HG03060 (cell line): ENCODE measurements at regions not wholly inside any gene's neighbourhood (a gene's known extent, or its start where the extent isn't known, plus 50 kb on each side); places are given as distances from the start of the nearest gene placed in this dataset.

ENCODE experiments used
- ATAC-seq: cut with Tn5 transposase; IDR thresholded peaks from one replicate; pipeline ENCODE4 v1.9.1; 2021; ENCODE audit warnings: low read depth, moderate number of reproducible peaks; ENCODE audit not compliant: unreplicated experiment

DNA sequence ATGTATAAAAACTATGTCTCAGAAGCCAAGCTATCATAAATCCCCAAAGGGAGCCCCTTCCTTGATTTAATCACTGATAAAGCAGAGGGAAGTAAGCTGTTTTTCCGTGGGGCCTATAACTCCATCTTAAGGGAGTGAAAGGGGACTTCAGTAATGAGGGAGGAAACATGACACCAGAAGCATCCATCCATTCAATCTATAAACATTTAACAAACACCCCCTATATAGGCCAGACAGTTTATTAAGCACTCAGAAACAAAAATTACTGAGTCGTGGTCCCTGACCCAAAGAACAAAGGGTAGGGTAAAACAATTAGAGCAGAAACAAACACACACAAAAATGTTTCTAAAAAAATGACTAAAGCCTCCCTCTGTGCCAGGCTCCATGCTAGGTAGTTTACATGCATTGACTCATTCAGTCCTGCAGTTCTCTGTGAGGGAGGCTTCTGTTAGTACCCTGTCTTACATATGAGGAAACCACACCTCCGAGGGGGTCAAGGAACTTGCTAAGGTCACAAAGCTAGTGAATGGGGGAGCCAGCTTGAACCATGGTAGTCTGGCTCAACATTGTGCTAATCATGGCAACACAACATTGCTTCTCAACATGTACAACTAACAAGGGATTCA is 472.1 kb downstream of the CDH2 start:
- ATAC-seq, result no peak

DNA sequence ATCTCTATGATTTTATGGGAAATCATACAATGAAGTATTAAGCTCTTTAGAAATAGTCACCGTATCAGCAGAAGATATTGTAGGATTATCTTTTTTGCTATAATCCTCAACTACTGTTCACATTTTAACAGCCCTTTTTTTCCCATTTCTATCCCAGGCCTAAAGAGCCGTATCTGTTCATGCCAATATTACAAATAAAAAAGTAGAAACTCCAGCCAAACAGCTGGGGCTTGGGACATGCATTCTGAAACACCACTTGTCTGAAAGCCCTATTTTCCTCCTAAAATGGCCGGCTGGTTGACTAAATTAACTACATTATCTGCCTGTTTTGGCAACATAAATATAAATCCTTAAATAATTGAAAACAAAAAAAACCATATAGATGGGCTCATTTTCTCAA is 477.8 kb downstream of the CDH2 start:
- ATAC-seq, result no peak

DNA sequence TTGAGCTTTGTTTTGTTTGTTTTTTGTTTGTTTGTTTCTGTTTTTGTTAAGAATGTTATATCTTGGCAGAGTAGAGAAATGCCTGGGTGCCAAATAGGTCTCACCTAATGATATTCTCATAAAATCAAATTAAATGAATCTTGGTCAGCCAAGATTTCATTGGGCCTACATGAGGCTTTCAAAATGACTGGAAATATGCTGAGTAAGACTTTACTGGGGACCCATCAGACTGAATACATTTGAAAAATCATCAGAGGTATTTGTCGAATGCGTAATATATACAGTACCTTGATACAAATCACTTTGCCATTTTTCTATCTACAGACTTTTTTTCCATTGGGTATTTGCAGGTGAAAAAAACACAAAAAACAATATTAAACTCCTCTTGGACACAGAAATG is 480.8 kb downstream of the CDH2 start:
- no peak for ATAC-seq

DNA sequence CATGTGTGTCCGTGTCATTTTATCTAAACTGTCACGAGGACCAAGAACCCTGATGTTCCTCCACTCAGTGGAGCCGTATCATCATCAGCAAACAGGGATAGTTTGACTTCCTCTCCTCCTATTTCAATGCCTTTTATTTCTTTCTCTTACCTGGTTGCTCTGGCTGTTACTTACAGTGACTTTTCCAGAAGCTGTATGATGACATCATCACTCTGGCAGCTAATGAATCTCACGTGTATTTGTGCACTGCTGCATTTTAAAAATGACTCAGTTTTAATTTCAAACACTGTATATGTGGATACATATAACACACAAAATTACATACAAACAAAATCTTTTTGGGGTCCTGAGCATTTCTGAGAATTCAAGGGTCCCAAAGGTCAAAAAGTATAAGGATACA is 481.4 kb downstream of the CDH2 start:
- ATAC-seq, result no peak

DNA sequence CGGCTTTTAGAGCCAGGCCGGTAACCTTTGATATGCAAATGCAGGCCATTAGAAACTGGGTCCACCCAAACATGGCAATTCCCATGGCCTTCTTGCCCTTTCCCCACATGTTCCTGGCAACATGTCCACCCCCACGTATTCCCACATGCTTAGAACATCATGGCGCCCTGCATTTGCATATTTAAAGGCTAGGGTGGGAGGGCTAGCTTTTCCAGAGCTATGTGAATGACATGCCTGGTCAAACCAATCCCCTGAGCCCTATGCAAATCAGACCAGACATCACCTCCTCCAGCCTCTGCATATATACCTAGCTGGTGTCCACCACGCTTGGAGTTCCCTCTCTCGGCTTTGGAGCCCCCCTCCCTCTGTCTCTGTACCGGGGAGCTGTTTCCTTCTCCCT is 481.9 kb downstream of the CDH2 start:
- ATAC-seq, result no peak

DNA sequence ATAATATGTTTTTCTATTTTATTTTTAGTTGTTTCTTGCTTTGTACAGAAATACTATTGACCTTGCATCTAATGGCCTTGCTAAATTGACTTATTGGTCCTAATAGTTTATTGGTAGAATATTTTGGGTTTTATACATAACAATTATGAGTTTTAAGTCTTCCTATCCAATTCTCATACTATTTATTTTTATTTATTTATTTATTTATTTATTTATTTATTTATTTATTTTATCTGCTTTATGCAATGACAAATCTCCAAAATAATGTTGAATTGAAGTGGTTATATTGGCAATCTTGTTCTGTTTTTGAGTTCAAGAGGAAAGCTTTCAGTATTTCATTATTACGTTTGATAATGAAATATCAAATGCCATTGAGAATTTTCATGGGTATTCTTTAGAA is 488.3 kb downstream of the CDH2 start:
- ATAC-seq, result no peak

DNA sequence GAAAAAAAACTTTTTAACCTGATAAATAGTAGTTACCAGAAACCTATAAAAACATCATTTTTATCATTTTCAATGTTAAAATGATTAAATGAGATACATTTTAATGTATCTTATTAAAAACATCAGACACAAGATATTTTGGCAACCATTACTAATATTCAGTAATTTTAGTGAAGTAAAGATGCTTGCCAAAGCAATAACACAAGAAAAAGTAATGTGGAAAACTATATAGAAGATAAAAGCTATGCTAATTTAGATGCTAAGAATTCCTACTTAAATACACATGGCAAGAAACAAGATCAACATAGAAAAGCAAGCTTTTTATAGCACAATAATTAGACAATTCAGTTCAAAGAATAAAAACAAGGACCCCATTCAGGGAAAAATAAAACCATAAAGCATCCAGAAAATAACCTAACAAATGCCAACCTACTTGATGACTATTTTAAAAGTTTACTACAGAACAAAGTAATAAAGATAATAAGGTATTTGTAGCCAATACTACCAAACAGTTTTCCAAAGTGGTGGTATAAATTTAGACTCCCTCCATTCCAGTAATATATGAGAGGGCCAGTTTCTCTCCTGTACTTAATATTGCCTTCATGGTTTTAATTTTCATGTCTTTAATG is 489.5 kb downstream of the CDH2 start:
- ATAC-seq, result no peak

DNA sequence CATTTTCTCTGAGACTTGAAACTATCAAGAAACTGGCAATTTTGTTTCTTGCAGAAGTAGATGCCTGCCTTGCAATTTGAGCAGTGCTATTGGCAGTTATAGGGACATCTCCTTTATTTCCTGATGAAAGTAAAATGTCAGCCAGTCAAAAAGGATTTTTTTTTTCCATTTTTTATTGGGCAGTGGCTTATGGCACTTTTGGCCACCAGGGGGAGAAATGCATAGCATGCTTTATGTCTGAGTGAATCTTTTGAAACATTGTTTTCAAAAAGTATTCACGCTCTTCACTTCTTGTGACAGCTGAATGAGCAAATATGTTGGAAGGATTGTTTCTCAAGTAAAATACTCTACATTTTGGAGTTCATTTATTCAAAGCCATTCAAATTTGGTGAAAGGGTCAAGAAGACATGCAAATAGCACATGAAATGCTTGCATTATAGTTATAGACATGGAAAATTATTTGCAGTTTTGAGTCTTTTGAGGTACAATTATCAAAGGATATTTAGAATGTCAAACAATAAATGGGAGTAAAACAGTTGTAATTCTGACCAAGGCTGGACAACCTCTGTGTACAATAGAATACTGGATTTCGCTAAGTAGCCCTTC is 491.0 kb downstream of the CDH2 start:
- no peak for ATAC-seq

DNA sequence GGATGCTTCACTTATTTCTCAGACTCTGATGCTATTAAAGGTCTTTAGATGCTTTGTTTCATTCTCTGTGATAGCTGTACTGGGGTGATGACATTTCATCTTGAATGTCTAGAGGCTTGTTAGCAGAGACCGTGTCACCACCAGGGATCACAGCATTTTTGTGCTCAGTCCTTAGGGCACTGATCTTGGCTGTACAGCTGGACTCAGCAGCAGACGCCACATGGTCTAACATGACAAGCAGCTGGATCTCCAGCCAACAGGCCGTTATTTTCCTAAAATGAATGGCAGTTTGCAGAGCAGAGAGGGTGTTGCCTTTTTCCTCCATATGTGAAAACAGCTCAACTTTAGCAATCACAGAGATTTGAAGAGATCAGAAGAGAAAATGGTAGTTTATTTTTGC is 491.8 kb downstream of the CDH2 start:
- no peak for ATAC-seq

DNA sequence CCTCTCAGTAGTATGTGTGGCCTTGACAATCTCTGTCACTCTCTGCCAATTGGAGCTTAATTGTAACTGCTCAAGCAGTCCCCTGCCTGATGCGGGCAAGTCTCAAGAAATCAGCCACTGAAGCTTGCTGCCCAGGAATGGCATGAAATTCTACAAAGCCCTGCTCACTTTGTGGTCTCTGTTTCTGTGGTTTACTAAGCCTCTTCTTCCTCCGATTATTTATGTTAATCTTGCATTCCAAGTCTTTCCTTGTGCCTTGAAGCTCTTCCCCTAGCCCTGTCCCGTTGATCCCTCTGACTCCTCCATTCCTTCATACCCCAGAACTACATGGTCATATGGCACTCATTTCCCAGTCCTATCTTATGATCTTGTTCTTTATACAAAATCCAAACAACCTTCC is 489.3 kb upstream of the CHST9 start:
- no peak for ATAC-seq

DNA sequence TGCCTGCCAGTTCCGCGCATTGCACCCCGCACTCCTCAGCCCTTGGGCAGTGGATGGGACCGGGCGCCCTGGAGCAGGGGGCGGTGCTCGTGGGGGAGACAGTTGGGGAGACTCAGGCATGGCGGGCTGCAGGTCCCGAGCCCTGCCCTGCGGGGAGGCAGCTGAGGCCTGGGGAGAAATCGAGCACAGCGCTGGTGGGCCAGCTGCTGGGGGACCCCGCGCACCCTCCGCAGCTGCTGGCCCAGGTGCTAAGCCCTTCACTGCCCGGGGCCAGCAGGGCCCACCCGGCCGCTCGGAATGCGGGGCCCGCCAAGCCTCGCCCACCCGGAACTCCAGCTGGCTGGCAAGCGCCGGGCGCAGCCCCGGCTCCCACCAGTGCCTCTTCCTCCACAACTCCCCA is 488.8 kb upstream of the CHST9 start:
- ATAC-seq, result no peak

DNA sequence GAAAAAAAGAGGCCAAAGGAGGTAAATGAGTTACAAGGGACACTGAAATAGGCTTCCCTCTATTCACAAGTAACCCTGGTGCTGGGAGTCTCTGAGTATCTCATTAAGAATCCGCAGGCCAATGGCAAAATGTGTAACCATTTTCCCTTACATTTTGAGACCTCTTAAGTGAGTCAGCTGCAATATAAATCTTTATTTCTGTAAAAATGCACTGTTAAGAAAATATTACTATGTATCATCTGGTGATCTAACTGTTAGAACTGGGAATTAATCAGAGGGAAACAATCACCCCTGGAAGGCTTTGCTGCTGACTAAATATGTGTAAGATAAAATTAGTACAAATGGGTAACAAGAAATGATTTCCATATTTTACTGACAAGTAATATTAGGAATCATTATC is 483.1 kb upstream of the CHST9 start:
- no peak for ATAC-seq

DNA sequence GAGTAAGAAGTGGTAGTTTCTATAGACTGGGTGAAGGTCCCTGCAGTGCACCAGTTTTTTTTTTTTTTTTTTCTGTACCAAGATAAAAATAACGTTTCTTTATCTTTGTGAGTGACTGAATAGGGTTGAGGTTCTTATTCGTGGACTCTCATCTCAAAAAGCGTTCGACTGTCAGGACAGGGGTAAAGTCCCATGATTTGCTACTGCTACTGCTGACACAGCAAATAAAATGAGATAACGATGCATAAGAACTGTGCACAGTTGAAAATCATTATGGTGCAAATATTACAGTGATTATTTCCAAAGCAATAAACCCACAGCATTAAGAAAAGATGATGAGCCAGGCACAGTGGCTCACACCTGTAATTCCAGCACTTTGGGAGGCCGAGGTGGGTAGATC is 482.0 kb upstream of the CHST9 start:
- ATAC-seq, result no peak

DNA sequence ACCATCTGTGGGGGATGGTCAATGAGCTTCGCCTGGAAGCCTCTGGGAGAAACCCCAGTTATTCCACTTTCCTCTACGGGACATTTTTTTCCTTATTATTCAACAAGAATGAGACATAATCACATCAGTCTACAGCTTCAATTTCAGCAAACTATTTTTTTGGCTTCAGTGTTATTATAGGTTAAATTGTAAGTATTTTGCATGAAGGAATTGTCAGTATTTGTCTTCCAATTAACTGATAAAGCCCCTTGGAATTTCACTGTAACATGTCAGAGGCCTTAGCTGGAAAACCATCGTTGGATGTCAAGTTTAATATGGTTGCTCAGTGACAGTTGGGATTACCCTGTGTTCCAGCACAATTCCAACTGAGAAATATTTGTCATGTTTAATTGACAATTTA is 480.9 kb upstream of the CHST9 start:
- no peak for ATAC-seq

DNA sequence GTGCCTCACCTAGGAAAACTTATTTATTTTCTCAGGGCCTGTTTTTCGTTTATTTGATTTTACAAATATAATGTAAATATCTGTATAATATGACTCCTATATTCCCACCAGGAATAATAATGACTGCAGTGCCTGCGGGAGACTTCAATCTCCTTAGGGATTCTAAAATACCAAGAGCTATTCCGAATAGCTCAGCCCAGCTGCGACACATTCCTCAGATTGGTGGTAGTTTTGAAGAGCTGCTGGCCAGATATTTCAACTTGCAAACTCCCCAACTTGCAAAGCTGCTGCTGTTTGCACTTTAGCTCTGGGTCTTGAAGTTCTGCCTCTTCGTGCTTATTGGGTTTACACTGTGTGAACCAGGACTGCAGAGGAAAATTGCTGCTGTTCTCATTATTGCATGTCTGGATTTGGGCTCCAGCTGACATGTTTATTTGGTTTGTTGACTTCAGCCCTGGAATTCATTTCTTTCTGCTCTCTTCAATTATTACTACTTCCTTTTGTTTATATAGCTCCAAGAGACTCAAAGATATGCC is 480.2 kb upstream of the CHST9 start:
- ATAC-seq, result no peak

DNA sequence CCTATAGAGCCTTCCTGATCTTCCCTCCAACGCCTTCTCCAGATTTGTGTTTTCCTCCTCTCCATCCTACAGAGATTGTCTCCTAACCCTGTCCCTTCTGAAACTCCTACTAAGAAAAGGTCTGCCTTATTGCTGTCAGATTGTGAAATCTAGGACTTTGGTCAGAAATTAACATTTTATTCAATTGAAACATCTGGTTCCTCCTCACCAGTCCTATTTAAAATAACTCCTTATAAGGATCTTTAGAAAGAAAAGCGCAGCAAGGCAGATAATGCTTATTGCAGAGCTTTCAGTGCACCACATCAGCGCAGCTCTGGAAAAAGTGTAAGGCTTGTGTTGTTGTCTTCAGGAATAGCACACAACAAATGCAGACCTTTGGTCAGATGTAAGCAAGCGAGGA is 477.8 kb upstream of the CHST9 start:
- no peak for ATAC-seq

DNA sequence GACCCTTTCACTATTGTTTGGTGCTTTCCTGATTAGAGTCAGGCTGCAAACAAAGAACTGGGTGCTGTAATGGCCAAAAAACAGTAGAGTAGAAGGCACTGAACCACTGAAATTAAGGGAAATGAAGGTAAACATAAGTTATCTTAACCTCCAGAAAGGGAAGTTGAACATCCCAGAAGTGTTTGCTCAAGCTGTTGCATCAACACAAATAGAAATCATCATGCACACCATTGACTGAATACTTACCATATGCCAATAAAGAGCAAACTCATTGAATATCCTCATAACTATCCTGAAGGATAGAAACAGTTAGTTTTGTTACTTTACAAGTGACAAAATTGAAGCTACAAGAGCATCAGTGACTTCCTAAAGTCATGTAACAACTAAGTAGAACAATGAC is 477.4 kb upstream of the CHST9 start:
- ATAC-seq, result no peak

DNA sequence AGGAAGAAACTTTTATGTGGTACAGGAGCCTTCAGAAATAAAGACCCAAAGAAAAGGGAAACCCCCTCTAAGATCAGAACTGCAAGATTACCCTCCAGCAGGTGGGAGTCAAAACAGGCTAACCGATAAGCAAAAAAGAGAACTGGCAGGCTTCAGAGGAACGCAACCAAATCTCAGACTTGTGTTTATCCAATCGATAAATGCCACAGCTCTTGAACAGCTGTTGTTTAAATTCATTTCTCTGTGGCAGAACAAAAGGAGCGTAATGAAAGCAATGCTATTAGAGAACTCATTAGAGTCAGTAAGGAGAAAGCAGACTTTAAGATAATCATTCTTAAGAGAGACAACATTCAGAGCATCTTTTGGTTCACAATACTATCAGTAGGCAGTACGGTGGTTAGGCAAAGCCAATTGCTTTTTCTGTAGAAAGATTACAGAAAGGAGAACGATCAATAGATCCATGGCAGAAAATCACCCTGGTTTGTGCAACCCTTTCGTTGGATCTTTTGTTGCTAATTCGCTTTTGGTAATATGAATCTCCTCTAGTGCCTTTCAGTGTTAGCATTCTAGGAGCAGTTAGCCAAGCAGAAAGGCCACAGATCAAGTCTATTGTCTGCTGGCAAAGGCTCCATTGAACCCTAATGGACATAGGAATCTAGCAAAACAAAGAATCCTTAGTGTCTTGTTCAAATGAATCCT is 476.4 kb upstream of the CHST9 start:
- ATAC-seq, result no peak

DNA sequence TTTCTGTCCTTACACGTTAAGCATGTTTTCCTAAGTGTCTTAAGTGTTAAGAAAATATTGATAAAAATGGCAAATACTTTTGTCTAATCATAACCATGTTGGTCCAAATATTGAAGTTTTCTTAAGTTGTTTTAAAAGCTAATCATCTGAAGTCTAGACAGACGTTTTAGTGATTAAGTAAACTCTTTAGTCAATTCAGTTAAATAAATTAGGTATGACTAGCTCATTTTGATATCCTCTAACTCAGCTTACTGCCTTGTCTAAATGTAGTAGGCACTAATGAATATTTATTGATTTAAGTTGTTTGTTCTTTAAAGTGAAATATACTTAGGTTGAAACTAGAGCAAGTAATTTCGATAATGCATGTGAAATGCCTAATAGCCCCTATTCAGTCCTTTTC is 471.8 kb upstream of the CHST9 start:
- ATAC-seq, result no peak

DNA sequence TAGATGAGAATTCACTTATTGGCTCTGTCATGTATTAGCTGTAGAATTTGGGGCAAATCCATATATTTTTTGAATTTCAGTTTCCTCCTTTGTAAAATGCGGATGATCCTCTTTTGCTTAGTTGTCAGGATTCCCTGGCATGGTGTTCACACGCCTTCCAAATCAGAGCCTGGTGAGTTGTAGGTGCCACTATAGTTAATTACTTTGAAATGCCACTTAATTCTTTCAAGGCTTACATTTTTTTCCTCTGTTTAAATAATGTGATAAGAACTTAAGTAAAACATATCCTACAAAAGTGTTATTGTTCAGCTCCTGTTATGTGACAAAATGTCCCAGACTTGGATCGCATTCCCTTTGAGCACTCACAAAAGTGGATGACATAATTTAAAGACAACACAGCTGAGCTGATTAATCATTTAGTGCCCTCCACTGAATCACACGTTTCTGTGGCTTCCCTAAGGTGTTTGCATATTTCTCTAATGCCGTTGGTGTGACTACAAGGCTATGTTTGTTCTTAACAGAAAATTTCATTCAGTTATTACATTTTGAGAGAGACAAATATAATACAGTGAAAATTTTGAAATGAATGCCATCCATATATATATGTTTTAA is 471.2 kb upstream of the CHST9 start:
- ATAC-seq, result peak; percentile 48

DNA sequence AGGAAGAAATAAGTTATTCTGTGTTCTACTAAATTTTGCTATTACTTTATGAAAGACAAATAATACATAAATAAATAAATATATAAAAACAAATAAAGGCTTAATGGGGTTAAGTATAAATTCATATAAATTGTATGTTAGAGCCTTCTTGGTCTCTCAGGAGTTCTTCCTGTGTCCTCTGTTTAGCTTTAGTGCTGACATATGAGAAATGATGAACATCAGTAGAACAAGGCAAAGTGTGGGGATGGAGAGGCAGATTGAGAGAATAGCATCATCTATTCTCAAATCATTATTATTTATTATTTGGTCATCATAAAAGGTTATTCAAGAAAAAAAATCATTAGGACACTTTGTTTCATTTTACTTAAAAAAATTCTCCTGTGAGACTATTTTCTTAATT is 468.1 kb upstream of the CHST9 start:
- ATAC-seq, result no peak
